Colonic mucosa (tissue), 4 donors: ENCODE measurements at regions not wholly inside any gene's neighbourhood (a gene's known extent, or its start where the extent isn't known, plus 50 kb on each side); places are given as distances from the start of the nearest gene placed in this dataset.

ENCODE experiments used
- DNase-seq: peaks from one replicate; pipeline ENCODE4 v3.0.0-alpha.2; 2020
- H3K27ac ChIP-seq: fragments of 200-600 bp; one replicate; pipeline ENCODE4 v1.8.0; 2021
- H3K27me3 ChIP-seq: fragments of 200-600 bp; one replicate; pipeline ENCODE4 v1.8.0; 2021
- H3K36me3 ChIP-seq: fragments of 200-600 bp; one replicate; pipeline ENCODE4 v1.8.0; 2021
- H3K4me1 ChIP-seq: fragments of 200-600 bp; one replicate; pipeline ENCODE4 v1.8.0; 2021; ENCODE audit warnings: mild to moderate bottlenecking
- H3K4me3 ChIP-seq: fragments of 200-600 bp; one replicate; pipeline ENCODE4 v1.8.0; 2021
- H3K9ac ChIP-seq, 2 donors: one replicate each; pipeline ENCODE4 v1.7.0; 2013; ENCODE audit warnings: control low read depth in 2 of 2, low read depth in 2 of 2, low read length in 2 of 2
- H3K9me3 ChIP-seq: fragments of 200-600 bp; one replicate; pipeline ENCODE4 v1.8.0; 2021
- intact Hi-C: fragments of 100-400 bp; cut with DNase I; formaldehyde crosslinking; loops from one replicate; pipeline ENCODE4 v1.14.1; 2022
- TF ChIP-seq, protein P1 (sequence below): fragments of 200-600 bp; IDR thresholded peaks from one replicate; pipeline ENCODE4 v1.8.0; 2022; ENCODE audit warnings: antibody characterized with exemption, mild to moderate bottlenecking
- donor health status: healthy.
- donor health status: DM: no; HTN: no; CAD: no.
- donor health status: DM: no; HTN: no; CAD: no.

DNA sequence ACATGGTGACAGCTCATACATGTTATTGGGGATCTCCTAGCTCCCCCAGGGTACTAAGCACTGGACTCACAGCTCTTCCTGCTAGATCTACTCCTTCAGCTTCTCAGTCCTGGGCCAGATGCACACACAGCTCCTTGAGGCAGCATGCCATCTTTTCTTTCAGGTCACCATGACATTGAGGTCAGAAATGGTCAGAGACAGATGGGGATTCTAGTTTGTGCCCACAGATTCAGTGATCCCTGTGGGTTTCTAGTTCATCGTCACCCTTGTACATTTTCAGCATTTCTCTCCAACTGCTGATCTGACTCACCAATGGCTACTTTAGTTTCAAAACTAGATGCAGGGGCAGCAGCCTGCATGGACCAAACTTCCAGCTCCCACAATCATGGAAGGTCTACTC is 560.7 kb upstream of the PSMD7 start:
- no peaks in the 10 kb centered on the region for H3K4me1 ChIP-seq
- intact Hi-C loops: no loop called here

DNA sequence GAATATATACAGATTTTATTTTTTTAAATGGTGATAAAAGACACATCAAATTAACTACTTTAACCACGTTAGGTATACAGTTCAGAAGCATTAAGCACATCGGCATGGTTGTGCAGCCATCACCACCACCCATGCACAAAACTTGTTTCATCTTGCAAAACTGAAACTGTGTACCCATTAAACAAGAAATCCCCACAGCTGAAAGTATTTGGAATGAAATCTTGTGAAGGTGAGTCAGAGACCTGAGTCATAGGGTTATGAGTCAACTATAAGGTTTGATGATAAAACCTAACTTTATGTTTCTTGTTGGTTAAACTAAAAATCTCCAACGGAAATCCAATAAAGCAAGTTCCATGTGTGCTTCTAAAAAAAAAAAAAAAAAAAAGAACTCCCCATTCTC is 561.6 kb upstream of the PSMD7 start:
- Histone ChIP-seq H3K9ac (no peak overlapping the region), H3K27me3 (no peaks in the 10 kb centered on the region), H3K4me3 (no peak overlapping the region), H3K27ac (no peak overlapping the region), H3K9me3 (no peaks in the 10 kb centered on the region), H3K4me1 (no peaks in the 10 kb centered on the region), H3K36me3 (no peaks in the 10 kb centered on the region)
- TF ChIP-seq, protein P1, sequence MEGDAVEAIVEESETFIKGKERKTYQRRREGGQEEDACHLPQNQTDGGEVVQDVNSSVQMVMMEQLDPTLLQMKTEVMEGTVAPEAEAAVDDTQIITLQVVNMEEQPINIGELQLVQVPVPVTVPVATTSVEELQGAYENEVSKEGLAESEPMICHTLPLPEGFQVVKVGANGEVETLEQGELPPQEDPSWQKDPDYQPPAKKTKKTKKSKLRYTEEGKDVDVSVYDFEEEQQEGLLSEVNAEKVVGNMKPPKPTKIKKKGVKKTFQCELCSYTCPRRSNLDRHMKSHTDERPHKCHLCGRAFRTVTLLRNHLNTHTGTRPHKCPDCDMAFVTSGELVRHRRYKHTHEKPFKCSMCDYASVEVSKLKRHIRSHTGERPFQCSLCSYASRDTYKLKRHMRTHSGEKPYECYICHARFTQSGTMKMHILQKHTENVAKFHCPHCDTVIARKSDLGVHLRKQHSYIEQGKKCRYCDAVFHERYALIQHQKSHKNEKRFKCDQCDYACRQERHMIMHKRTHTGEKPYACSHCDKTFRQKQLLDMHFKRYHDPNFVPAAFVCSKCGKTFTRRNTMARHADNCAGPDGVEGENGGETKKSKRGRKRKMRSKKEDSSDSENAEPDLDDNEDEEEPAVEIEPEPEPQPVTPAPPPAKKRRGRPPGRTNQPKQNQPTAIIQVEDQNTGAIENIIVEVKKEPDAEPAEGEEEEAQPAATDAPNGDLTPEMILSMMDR: no peak
- DNase-seq: no peak
- intact Hi-C loops: no loop called here

More for the DNA sequence above, 560.7 kb upstream of the PSMD7 start:
- no peak overlapping the region for H3K27ac ChIP-seq
- no peak overlapping the region for H3K9ac ChIP-seq
- TF ChIP-seq, protein P1: no peak
- H3K9me3 ChIP-seq: no peaks in the 10 kb centered on the region
- DNase-seq: no peak
- H3K27me3 ChIP-seq: no peaks in the 10 kb centered on the region
- no peaks in the 10 kb centered on the region for H3K36me3 ChIP-seq
- H3K4me3 ChIP-seq: no peak overlapping the region

DNA sequence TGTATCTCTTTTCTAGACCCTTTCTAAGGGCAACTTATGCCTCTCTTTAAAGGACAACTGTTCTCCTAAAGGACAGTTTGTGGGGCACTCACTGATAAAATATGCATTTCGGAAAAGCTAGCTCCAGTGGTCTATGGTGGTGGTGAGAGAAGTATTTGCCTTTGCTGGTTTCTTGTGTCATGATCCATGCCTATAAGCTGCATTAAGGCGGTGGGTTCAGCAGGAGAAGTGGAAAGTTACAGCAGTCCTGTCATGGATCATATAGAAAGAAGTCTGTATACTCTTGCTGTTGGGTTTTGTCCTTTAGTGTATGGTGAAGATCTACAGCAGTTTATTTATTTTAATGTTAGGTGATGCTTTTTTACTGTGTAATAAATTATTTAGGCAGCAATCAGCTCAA is 563.9 kb upstream of the PSMD7 start:
- H3K27me3 ChIP-seq: no peaks in the 10 kb centered on the region
- H3K9ac ChIP-seq: no peak overlapping the region
- TF ChIP-seq, protein P1: no peak
- H3K27ac ChIP-seq: no peak overlapping the region
- no peaks in the 10 kb centered on the region for H3K4me1 ChIP-seq
- no peaks in the 10 kb centered on the region for H3K9me3 ChIP-seq
- DNase-seq: no peak
- no peak overlapping the region for H3K4me3 ChIP-seq
- H3K36me3 ChIP-seq: no peaks in the 10 kb centered on the region
- intact Hi-C loops: no loop called here

DNA sequence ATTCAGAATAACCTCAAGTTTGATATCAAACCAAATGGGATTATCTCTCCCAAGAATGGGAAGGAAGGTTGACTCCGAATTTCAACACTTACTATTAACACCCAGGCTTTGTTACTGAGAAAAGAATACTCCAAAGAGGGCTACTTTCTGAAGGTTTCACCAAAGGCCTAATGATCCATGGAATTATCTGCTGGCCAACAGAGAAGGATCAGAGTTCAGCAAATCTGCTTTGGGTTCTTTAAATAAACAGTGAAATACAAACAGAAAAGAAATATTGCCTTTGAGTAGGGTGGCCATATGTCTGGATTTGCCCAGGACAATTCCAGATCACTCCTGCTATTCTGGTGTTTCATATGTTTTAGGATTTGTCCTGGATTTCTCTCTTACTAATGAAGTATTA is 564.5 kb upstream of the PSMD7 start:
- intact Hi-C loops: no loop called here
- DNase-seq: no peak
- no peak overlapping the region for H3K27ac ChIP-seq
- H3K4me1 ChIP-seq: no peaks in the 10 kb centered on the region
- H3K9me3 ChIP-seq: no peaks in the 10 kb centered on the region
- no peak overlapping the region for H3K4me3 ChIP-seq
- TF ChIP-seq, protein P1: no peak
- H3K27me3 ChIP-seq: no peaks in the 10 kb centered on the region
- H3K9ac ChIP-seq: no peak overlapping the region
- H3K36me3 ChIP-seq: no peaks in the 10 kb centered on the region

DNA sequence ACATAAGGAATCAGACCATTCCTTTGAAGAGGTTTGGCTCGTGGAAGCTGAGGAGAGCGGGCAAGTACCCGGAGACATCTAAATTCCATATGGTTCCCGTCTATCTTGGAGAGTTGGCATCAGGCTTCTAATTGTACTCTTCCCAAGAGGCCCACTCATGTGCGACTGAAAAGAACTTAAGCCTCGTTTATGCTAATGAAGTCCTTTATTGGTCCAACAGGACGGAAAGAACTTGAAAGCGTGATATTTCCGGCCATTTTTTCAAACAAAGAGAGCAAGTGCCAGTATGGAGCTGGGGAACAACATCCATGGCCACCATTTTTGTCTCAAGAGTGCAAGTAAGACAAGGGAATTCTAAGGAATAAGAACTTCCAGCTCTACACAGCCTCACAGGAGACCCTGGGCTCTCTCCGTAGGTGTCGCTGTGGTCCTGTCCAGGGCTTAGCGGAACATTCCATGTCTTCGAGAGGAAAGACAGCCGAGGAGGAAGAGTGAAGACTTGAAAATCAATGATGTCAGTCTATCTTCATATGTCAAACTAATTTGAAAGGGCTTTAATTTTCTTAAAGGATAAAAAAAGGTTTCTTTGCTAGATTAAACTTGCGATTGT is 566.0 kb upstream of the PSMD7 start:
- Histone ChIP-seq H3K9me3 (no peaks in the 10 kb centered on the region), H3K4me3 (no peak overlapping the region), H3K27me3 (no peaks in the 10 kb centered on the region), H3K27ac (no peak overlapping the region), H3K4me1 (no peaks in the 10 kb centered on the region), H3K9ac (no peak overlapping the region), H3K36me3 (no peaks in the 10 kb centered on the region)
- no peak for DNase-seq
- TF ChIP-seq, protein P1: no peak
- intact Hi-C loops: no loop called here
